ENCODE measurements at regions not wholly inside any gene's neighbourhood (a gene's known extent, or its start where the extent isn't known, plus 50 kb on each side); places are given as distances from the start of the nearest gene placed in this dataset.

- TF ChIP-seq CTCF (IDR thresholded peaks at IDR 0.05; ENCODE audit: poor library complexity) (no peak), EZH2phosphoT487 (IDR thresholded peaks at IDR 0.05; ENCODE audit: low read depth, severe bottlenecking, unreplicated experiment) (no peak)
These were observed 167.3 kb upstream of the VEGFC start for GRCh38 chr4:176959980-176960379.

All from hepatocyte (in vitro differentiated cells).